SK-N-SH (cell line): ENCODE measurements at regions not wholly inside any gene's neighbourhood (a gene's known extent, or its start where the extent isn't known, plus 50 kb on each side); places are given as distances from the start of the nearest gene placed in this dataset.

ENCODE experiments used
- CTCF ChIA-PET: fragments of 300-600, 350-600 bp; formaldehyde crosslinking; extraction: SDS; loops from one replicate; lab custom pipeline; 2021; lab: Yijun Ruan, JAX
- POLR2A ChIA-PET: fragments of 350-600 bp; sonication (Branson Sonifier 250); formaldehyde crosslinking; extraction: SDS; loops from one replicate; lab custom pipeline; 2020; ENCODE audit warnings: antibody characterized with exemption, inconsistent platforms; lab: Yijun Ruan, JAX
- DNase-seq: peaks from one replicate; pipeline ENCODE4 v3.0.0; 2012
- H2AFZ ChIP-seq: fragments of 200-600 bp; sonication (generic); 2 replicates; pipeline ENCODE4 v1.8.1; 2016; ENCODE audit warnings: antibody characterized with exemption, mild to moderate bottlenecking, low read depth
- H3F3A ChIP-seq: fragments of 200-600 bp; sonication (generic); replicated peaks from 2 replicates; pipeline ENCODE3; 2016; ENCODE audit warnings: antibody characterized with exemption, mild to moderate bottlenecking; ENCODE audit not compliant: insufficient read depth
- H3K27ac ChIP-seq, 2 experiments: fragments of 200-500 bp in 1 of 2; fragments of 200-600 bp in 1 of 2; sonication (Bioruptor generic) in 1 of 2; sonication (generic), shearing (Covaris generic) in 1 of 2; 2 replicates each; pipeline versions ENCODE4 v1.5.1 to v1.6.1; 2014 to 2016; ENCODE audit warnings: low read depth in 2 of 2, inconsistent platforms in 1 of 2, low read length in 1 of 2, mild to moderate bottlenecking in 1 of 2, mixed read lengths in 1 of 2
- H3K27me3 ChIP-seq: fragments of 200-600 bp; sonication (generic), shearing (Covaris generic); 2 replicates; pipeline ENCODE4 v1.6.1; 2016; ENCODE audit warnings: mixed run types; ENCODE audit not compliant: insufficient read depth
- H3K36me3 ChIP-seq, 2 experiments: fragments of 200-500 bp in 1 of 2; fragments of 200-600 bp in 1 of 2; sonication (Bioruptor generic) in 1 of 2; sonication (generic) in 1 of 2; replicated peaks in 1 of 2; 2 replicates each; pipeline versions ENCODE3 to v1.5.1; 2014 to 2016; ENCODE audit warnings: low read length in 1 of 2, mild to moderate bottlenecking in 1 of 2; ENCODE audit not compliant: insufficient read depth in 2 of 2, control insufficient read depth in 1 of 2
- H3K4me1 ChIP-seq, 2 experiments: fragments of 200-500 bp in 1 of 2; fragments of 200-600 bp in 1 of 2; sonication (Bioruptor generic) in 1 of 2; sonication (generic), shearing (Covaris generic) in 1 of 2; 2 replicates each; pipeline versions ENCODE4 v1.5.1 to v1.6.1; 2014 to 2016; ENCODE audit warnings: low read depth in 1 of 2, low read length in 1 of 2, mixed run types in 1 of 2; ENCODE audit not compliant: insufficient read depth in 2 of 2, control insufficient read depth in 1 of 2
- H3K4me2 ChIP-seq: fragments of 200-600 bp; sonication (generic), shearing (Covaris generic); 2 replicates; pipeline ENCODE4 v1.6.1; 2017; ENCODE audit warnings: mixed run types
- H3K4me3 ChIP-seq, 2 experiments: fragments of 200-500 bp in 1 of 2; fragments of 200-600 bp in 1 of 2; sonication (Bioruptor generic) in 1 of 2; sonication (generic), shearing (Covaris generic) in 1 of 2; 2 replicates each; pipeline versions ENCODE4 v1.5.1 to v1.8.1; 2014 to 2016; ENCODE audit warnings: low read depth in 2 of 2, inconsistent platforms in 1 of 2, low read length in 1 of 2, mild to moderate bottlenecking in 1 of 2, mixed read lengths in 1 of 2, moderate library complexity in 1 of 2
- H3K79me2 ChIP-seq: fragments of 200-600 bp; sonication (generic); 2 replicates; pipeline ENCODE4 v1.8.1; 2017; ENCODE audit warnings: mild to moderate bottlenecking; ENCODE audit not compliant: insufficient read depth
- H3K9ac ChIP-seq: fragments of 200-600 bp; sonication (generic); 2 replicates; pipeline ENCODE4 v1.6.1; 2017; ENCODE audit warnings: mixed run types
- H3K9me2 ChIP-seq: fragments of 200-600 bp; sonication (generic); 2 replicates; pipeline ENCODE4 v1.6.1; 2017; ENCODE audit warnings: mixed run types
- H3K9me3 ChIP-seq: fragments of 200-600 bp; sonication (generic); 2 replicates; pipeline ENCODE4 v1.6.1; 2017; ENCODE audit warnings: mixed run types, mild to moderate bottlenecking, moderate library complexity
- H4K20me1 ChIP-seq: fragments of 200-600 bp; sonication (generic); 2 replicates; pipeline ENCODE4 v1.6.1; 2017; ENCODE audit warnings: mild to moderate bottlenecking, mixed run types; ENCODE audit not compliant: insufficient read depth
- CHD2 ChIP-seq: fragments of 150-350 bp; IDR thresholded peaks from 2 replicates; pipeline ENCODE4 v1.6.1; 2018; ENCODE audit warnings: low read length; ENCODE audit not compliant: partially characterized antibody
- FOSL2 ChIP-seq: IDR thresholded peaks from 2 replicates; pipeline ENCODE4 v1.4.0; 2012; ENCODE audit warnings: low read depth, mild to moderate bottlenecking, moderate library complexity, borderline replicate concordance
- FOXJ3 ChIP-seq: sonication (generic); formaldehyde crosslinking; IDR thresholded peaks from 2 replicates; pipeline ENCODE4 v1.5.1; 2020; ENCODE audit warnings: mild to moderate bottlenecking, missing genetic modification reagents
- GABPA ChIP-seq: IDR thresholded peaks from 2 replicates; pipeline ENCODE4 v1.4.0; 2012; ENCODE audit warnings: low read depth, mild to moderate bottlenecking
- GATA2 ChIP-seq: sonication (generic); formaldehyde crosslinking; IDR thresholded peaks from 2 replicates; pipeline ENCODE4 v1.5.0; 2020; ENCODE audit warnings: mild to moderate bottlenecking, missing genetic modification reagents
- IRF3 ChIP-seq: fragments of 150-350 bp; IDR thresholded peaks from 2 replicates; pipeline ENCODE4 v1.6.1; 2016; ENCODE audit warnings: mild to moderate bottlenecking, low read depth, low read length
- MAX ChIP-seq: IDR thresholded peaks from 2 replicates; pipeline ENCODE4 v1.4.0; 2012; ENCODE audit warnings: low read depth
- MEF2A ChIP-seq: IDR thresholded peaks from 2 replicates; pipeline ENCODE4 v1.4.0; 2012; ENCODE audit warnings: low read depth, borderline replicate concordance
- MXI1 ChIP-seq: IDR thresholded peaks from 2 replicates; pipeline ENCODE4 v1.6.1; 2012; ENCODE audit warnings: mild to moderate bottlenecking, low read depth, low read length, improper control_type of control experiment
- NRF1 ChIP-seq: IDR thresholded peaks from 2 replicates; pipeline ENCODE4 v1.6.1; 2012; ENCODE audit warnings: low read depth, mild to moderate bottlenecking, low read length
- RAD21 ChIP-seq: IDR thresholded peaks from 2 replicates; pipeline ENCODE4 v1.6.1; 2012; ENCODE audit warnings: mild to moderate bottlenecking, low read length
- RFX5 ChIP-seq: IDR thresholded peaks from 2 replicates; pipeline ENCODE4 v1.6.1; 2012; ENCODE audit warnings: mild to moderate bottlenecking, improper control_type of control experiment, low read length
- RXRA ChIP-seq: IDR thresholded peaks from 2 replicates; pipeline ENCODE4 v1.4.0; 2012; ENCODE audit warnings: low read depth, mild to moderate bottlenecking, borderline replicate concordance
- SIN3A ChIP-seq: IDR thresholded peaks from 2 replicates; pipeline ENCODE4 v1.6.1; 2012; ENCODE audit warnings: low read depth, mild to moderate bottlenecking, low read length, moderate library complexity, borderline replicate concordance
- TCF12 ChIP-seq: IDR thresholded peaks from 2 replicates; pipeline ENCODE4 v1.4.0; 2012
- TEAD4 ChIP-seq: IDR thresholded peaks from 2 replicates; pipeline ENCODE4 v1.4.0; 2012; ENCODE audit warnings: mild to moderate bottlenecking, borderline replicate concordance; ENCODE audit not compliant: insufficient read depth
- USF2 ChIP-seq: fragments of 150-350 bp; IDR thresholded peaks from 2 replicates; pipeline ENCODE4 v1.6.1; 2017; ENCODE audit warnings: antibody characterized with exemption, low read length, low read depth, borderline replicate concordance
- YY1 ChIP-seq: IDR thresholded peaks from 2 replicates; pipeline ENCODE4 v1.4.0; 2012; ENCODE audit warnings: low read depth, mild to moderate bottlenecking
- WGBS: methylation state at CpG from one replicate; pipeline ENCODE4 v1.1.6; 2017; ENCODE audit warnings: low lambda C conversion rate; 5-methylcytosine and 5-hydroxymethylcytosine counted together
- TF ChIP-seq, protein P1 (sequence below): fragments of 200-600 bp; sonication (generic); IDR thresholded peaks from 2 replicates; pipeline ENCODE4 v1.6.1; 2017; ENCODE audit warnings: antibody characterized with exemption, mild to moderate bottlenecking, moderate library complexity

- H3K27me3 ChIP-seq: no peaks in the 10 kb centered on the region
- no peaks in the 10 kb centered on the region for H3K36me3 ChIP-seq
- ChIA-PET POLR2A (no interaction called here), CTCF (interaction anchor here (0.8 to 9.8 kb wide), 4 partner anchors 9 to 222 kb away, joined by 3 to 102 read pairs (median 8); no protein-coding TSS in a partner anchor)
- H3K9me3 ChIP-seq: no peaks in the 10 kb centered on the region
- 86% methylated on average over 8 of the region's 8 CpGs for WGBS
- DNase-seq: no peak
- H4K20me1 ChIP-seq: no peaks in the 10 kb centered on the region
- H3F3A ChIP-seq: peaks cover 3% of the 10 kb centered on the region
- H2AFZ ChIP-seq: no peak overlapping the region
- peaks cover 0 to 3% of the 10 kb centered on the region in 2 experiments; a peak in 2 of 4 replicates for H3K4me1 ChIP-seq
- H3K9ac ChIP-seq: no peak overlapping the region
- no peaks in the 10 kb centered on the region for H3K9me2 ChIP-seq
- no peaks in the 10 kb centered on the region for H3K79me2 ChIP-seq
- H3K27ac ChIP-seq: no peak overlapping the region
- no peak overlapping the region for H3K4me2 ChIP-seq
- no peak for TF ChIP-seq FOSL2
- no peak for TF ChIP-seq MXI1
- TF ChIP-seq, protein P1, sequence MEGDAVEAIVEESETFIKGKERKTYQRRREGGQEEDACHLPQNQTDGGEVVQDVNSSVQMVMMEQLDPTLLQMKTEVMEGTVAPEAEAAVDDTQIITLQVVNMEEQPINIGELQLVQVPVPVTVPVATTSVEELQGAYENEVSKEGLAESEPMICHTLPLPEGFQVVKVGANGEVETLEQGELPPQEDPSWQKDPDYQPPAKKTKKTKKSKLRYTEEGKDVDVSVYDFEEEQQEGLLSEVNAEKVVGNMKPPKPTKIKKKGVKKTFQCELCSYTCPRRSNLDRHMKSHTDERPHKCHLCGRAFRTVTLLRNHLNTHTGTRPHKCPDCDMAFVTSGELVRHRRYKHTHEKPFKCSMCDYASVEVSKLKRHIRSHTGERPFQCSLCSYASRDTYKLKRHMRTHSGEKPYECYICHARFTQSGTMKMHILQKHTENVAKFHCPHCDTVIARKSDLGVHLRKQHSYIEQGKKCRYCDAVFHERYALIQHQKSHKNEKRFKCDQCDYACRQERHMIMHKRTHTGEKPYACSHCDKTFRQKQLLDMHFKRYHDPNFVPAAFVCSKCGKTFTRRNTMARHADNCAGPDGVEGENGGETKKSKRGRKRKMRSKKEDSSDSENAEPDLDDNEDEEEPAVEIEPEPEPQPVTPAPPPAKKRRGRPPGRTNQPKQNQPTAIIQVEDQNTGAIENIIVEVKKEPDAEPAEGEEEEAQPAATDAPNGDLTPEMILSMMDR: no peak
- TF ChIP-seq TEAD4: no peak
- TF ChIP-seq NRF1: no peak
- no peak for TF ChIP-seq FOXJ3 (CRISPR knock-in tag)
- TF ChIP-seq RXRA: no peak
- no peak for TF ChIP-seq USF2
- TF ChIP-seq SIN3A: no peak
- TF ChIP-seq TCF12: no peak
- TF ChIP-seq RAD21: no peak
- no peak for TF ChIP-seq MAX
- no peak for TF ChIP-seq GABPA
- TF ChIP-seq MEF2A: no peak
- no peak for TF ChIP-seq CHD2
- no peak for TF ChIP-seq RFX5
- no peak for TF ChIP-seq IRF3
- TF ChIP-seq YY1: no peak
- no peak for TF ChIP-seq GATA2 (CRISPR knock-in tag)
- no peak overlapping the region for H3K4me3 ChIP-seq
Observed at GRCh38 chr11:123255909-123256308, 60.9 kb upstream of the CLMP start.
